ELF-1 (cell line): ENCODE measurements at regions not wholly inside any gene's neighbourhood (a gene's known extent, or its start where the extent isn't known, plus 50 kb on each side); places are given as distances from the start of the nearest gene placed in this dataset.
"Not testable (repeated sequence)": the region's sequence is repeated elsewhere in the genome, so short reads cannot be mapped to it uniquely, and the experiment has no call there.

Source experiments
- DNase-seq: peaks from one replicate; pipeline ENCODE4 v3.0.0-alpha.2; 2016; ENCODE audit warnings: low read depth, low spot score

DNA sequence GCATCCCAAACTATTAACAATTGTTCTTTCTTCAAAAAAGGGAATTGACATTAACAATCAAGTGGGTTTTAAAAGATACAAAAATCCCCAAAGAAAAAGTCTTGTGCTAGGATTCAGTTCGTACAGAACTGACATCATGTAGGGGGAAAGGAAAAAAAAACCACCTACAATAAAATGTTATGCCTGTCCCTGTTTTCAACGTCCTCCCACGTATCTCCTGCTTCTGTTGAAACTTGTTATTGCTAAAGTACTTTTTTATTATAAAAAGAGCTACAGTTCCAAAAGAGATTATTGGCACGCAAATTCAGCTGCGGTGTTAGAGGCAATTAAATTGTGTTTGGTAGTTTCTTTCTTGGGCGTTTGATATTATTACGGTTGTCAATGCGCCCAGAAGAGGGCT is 102.8 kb upstream of the PHACTR1 start:
- no peak for DNase-seq

DNA sequence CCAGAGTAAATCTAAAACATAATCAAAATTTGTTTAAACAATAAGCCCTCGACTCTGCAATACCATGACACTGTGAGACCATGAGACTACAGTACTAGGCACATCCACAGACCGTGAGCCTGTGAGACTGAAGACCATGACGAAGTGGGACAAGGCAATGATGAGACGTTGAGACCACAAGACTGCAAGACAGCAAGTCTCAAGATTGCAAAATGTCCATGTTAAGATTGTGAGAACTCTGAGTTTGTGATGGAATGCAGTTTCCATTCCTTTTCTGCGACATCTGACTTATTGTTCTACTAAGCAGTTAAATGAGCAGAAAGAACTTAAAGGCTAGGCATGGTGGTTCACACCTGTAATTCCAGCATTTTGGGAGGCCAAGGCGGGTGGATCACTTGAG is 102.1 kb upstream of the PHACTR1 start:
- no peak for DNase-seq

GRCh38 chr6:12618296-12618695 is 98.3 kb upstream of the PHACTR1 start:
- DNase-seq: no peak

GRCh38 chr6:12621754-12622153 is 94.8 kb upstream of the PHACTR1 start:
- DNase-seq: no peak

- DNase-seq: no peak
These were observed 94.0 kb upstream of the PHACTR1 start for GRCh38 chr6:12622566-12622965.

DNA sequence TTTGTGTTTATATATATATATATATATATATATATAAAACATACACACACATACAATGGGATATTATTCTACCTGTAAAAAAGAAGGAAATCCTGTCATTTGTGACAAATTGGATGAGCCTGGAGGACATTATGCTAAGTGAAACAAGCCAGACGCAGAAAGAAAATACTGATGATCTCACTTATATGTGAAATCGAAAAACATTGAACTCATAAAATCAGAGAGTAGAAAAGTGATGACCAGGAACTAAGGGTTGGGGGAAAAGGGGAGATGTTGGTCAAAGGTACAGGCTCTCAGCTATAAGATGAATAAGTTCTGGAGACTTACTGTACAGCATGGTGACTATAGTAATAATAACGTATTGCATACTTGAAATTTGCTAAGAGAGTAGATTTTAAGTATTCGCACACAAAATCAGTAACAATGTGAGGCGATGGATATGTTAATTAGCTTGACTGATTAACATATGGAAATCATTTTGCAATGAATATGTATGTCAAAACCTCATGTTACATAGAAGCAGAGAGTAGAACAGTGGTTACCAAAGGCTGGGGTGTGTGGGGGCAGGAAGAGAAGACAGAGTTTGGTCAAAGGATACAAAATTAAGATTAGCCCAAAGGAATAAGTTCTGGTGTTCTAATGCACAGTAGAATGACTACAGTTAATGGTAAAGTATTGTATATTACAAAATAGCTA is 92.3 kb upstream of the PHACTR1 start:
- DNase-seq: no peak

GRCh38 chr6:12627053-12627452 is 89.5 kb upstream of the PHACTR1 start:
- no peak for DNase-seq

DNA sequence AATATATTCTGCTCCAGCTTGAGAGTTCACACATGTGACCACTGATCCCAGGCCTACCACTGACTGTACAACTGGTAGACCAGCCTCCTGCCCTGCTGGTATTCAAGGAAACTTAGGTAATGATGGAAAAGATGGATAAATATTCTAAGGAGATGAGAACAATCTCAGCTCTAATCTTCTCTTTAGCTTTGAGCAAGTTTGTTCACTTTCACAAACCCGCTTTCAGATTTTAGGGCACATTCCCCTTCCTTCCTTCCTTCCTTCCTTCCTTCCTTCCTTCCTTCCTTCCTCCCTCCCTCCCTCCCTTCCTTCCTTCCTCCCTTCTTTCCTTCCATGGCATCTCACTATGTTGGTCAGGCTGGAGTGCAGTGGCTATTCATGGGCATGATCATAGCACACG is 88.2 kb upstream of the PHACTR1 start:
- no peak for DNase-seq

- DNase-seq: not testable (repeated sequence)
These were observed 82.8 kb upstream of the PHACTR1 start for GRCh38 chr6:12633746-12634145.

DNA sequence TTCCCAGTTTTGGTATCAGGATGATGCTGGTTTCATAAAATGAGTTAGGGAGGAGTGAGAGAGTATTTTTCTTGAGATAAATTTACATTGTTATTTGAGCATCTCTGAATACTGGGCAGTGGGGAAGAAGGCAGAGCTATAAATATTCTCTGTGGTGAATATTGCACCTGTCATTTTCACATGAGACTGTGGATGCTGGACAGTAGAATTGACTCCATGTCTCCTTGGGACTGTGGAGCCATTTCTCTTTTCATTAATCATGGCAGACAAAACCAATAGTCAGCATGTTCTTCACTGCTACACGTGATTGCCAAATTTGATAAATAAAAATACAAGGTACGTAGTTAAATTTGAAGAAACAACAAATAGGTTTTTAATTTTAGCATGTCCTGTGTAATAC is 81.2 kb upstream of the PHACTR1 start:
- no peak for DNase-seq

GRCh38 chr6:12635813-12636212 is 80.8 kb upstream of the PHACTR1 start:
- DNase-seq: peak; percentile 71

- no peak for DNase-seq
These were observed 80.2 kb upstream of the PHACTR1 start for GRCh38 chr6:12636336-12636735.

GRCh38 chr6:12637960-12638641 is 78.5 kb upstream of the PHACTR1 start:
- DNase-seq: peak; percentile 83

DNA sequence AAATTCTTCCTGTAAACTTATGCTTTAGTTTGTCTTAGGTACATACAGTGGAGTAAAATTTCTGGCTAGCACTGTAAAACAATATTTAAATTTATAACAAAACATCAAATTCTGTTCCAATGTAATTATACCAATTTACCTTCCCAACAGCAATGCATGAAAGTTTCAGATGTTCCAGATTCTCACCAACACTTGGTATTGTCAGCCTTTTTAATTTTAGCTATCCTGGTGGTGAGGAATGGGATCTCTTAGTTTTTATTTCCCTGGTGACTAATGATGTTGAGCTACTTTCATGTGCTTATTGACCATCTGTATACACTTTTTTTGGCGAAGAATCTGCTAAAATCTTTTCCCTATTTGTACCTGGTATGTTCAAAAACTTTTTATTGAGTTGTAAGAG is 76.1 kb upstream of the PHACTR1 start:
- DNase-seq: no peak

DNA sequence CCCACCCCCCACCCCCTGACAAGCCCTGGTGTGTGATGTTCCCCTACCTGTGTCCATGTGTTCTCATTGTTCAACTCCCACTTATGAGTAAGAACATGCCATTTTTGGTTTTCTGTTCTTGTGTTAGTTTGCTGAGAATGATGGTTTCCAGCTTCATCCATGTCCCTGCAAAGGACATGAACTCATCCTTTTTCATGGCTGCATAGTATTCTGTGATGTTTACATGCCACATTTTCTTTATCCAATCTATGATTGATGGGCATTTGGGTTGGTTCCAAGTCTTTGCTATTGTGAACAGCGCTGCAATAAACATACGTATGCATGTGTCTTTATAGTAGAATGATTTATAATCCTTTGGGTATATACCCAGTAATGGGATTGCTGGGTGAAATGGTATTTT is 74.8 kb upstream of the PHACTR1 start:
- not testable (repeated sequence) for DNase-seq

- DNase-seq: no peak
These were observed 70.6 kb upstream of the PHACTR1 start for GRCh38 chr6:12645941-12646340.

DNA sequence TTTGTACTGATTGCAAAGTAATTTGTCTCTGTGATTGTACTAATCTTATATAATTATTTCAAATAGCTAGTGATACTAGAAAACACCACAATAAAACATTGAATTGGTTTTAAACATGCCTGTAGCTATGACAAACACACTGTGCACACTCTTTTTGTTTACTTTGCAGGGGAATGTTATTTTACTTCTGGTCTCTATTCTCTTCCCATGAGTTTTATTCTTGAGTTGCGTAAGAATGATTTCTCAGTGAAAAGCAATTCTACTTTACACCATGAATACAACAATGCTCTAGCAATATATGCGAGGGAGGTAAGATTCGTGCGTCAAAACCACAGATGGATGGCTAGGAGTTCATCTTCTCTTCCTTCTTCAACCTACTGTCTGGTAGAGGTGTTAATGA is 68.4 kb upstream of the PHACTR1 start:
- DNase-seq: no peak

DNA sequence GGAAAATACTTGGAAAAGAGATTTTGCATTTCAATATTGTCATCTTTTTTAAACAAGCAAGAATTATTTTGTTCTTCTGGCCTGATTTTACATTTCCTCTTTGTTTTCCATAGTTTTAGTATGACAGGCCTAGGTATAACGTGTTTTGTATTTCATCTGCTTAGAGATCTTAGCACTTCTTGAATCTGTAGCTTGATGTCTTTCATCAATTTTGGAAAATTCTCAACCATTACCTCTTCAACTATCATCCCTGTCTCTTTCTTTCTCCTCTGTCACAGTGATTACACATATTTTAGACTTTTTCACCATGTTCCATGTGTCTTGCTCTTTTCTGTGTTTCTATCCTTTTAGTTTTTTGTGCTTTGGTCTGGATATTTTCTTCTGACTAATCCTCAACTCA is 67.2 kb upstream of the PHACTR1 start:
- DNase-seq: no peak

DNA sequence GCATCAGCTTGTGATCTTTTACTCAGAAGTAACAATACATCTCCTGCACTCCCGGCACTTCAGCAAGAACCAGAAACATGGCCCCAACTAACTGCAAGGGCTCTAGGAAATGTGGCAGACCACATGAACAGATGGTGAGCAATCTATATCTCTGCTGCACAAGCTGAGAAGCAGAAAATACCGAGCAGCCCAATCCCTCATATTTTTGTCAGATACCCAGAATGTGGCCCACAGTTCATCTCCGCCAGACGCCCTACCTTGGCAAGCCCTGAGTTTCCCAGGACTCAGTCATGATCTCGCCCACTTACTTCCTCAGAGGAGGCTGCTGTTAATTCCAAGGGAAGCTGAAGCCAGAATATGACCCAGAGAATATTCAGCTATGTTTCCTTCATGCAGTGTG is 63.1 kb upstream of the PHACTR1 start:
- DNase-seq: no peak

DNA sequence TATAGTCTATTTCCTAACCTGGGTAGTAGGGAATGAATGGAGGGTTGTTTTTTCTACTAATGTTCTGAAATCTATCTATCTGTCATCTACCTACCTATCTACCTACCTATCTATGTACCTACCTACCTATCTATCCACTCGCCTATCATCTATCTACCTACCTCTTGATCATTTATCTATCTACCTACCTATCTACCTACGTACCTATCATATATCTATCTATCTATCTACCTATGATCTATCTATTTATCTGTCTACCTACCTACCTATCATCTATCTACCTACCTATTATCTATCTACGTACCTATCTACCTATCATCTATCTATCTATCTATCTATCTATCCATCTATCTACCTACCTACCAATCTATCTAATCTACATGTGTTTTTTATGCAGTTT is 62.5 kb upstream of the PHACTR1 start:
- DNase-seq: no peak

DNA sequence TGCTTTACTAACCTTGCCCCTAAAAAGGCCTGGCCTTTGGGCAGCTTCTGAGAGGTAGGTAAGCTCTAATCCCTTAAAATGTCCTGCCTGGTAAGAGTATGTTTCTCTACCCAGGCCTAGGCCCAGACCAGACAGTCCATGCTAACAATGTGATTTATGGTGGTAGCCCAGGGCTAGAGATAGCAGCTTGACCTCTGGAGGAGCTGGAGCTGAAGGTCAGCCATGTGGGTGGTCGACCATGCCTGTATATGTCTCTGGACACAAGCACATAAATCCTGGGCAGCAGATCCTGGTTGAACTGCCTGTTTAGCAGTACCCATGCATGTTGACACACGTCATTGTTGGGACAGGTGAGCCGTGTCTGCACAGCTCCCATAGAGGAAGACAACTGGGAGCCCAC is 62.1 kb upstream of the PHACTR1 start:
- DNase-seq: peak; percentile 64

GRCh38 chr6:12656906-12657305 is 59.7 kb upstream of the PHACTR1 start:
- no peak for DNase-seq

DNA sequence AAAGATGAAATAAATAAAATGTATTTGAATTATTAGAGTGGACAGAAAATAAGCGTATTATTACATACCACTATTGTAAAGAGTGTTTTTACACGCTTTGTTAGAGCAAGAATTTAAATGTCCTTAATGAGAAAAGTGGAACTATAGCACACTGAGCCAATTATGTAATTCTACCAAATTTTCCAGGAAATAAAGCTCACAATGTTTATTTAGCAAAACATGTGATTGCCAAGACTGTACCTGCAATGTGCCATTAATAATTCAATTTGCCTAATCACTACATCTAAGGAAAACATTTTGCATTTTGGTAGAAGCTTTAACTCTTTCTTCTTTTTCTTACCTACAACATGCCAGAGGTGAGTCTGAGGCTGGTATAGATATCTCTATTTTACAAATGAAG is 58.7 kb upstream of the PHACTR1 start:
- DNase-seq: no peak
